Pancreas (tissue), 10 donors: ENCODE measurements at regions not wholly inside any gene's neighbourhood (a gene's known extent, or its start where the extent isn't known, plus 50 kb on each side); places are given as distances from the start of the nearest gene placed in this dataset.

ENCODE experiments used
- ATAC-seq, 4 donors: fragments of 200-7000 bp; cut with Tn5 transposase; one replicate each; pipeline versions ENCODE4 v1.8.0 to v1.9.1; 2020; ENCODE audit warnings: mild to moderate bottlenecking in 4 of 4, moderate library complexity in 4 of 4
- DNase-seq, 6 donors: peaks; one replicate each; pipeline ENCODE4 v3.0.0-alpha.2; 2020
- FAIRE-seq: peaks from 2 replicates; lab custom pipeline; 2012; peaks lifted over from hg19 to GRCh38; lab: Jason Lieb, UNC
- H3K27ac ChIP-seq, 4 donors: fragments of 200-600 bp; sonication (generic); 1 replicate in 3 of 4; 2 replicates in 1 of 4; pipeline versions ENCODE4 v1.5.0 to v1.8.0; 2020
- H3K27me3 ChIP-seq, 4 donors: fragments of 200-600 bp; one replicate each; pipeline ENCODE4 v1.8.0; 2021
- H3K36me3 ChIP-seq, 3 donors: fragments of 200-600 bp; sonication (generic) in 1 of 3; one replicate each; pipeline versions ENCODE4 v1.5.0 to v1.8.0; 2020 to 2021
- H3K4me1 ChIP-seq, 3 donors: fragments of 200-600 bp; one replicate each; pipeline ENCODE4 v1.8.0; 2021
- H3K4me3 ChIP-seq, 4 donors: fragments of 200-600 bp; sonication (generic) in 2 of 4; one replicate each; pipeline versions ENCODE4 v1.5.0 to v1.8.0; 2020 to 2021
- H3K9me3 ChIP-seq, 4 donors: fragments of 200-600 bp; one replicate each; pipeline ENCODE4 v1.8.0; 2021
- WGBS, 2 donors: extraction: QIAGEN DNeasy Blood & Tissue Kit; methylation state at CpG; one replicate each; pipeline ENCODE4 v1.1.7; 2013; 5-methylcytosine and 5-hydroxymethylcytosine counted together
- intact Hi-C, 3 donors: fragments of 100-400 bp; cut with DNase I; formaldehyde crosslinking; loops; one replicate each; pipeline versions ENCODE4 v1.11.1 to v1.14.2; 2022
- TF ChIP-seq, protein P1 (sequence below), 4 donors: fragments of 200-600 bp; sonication (generic) in 3 of 4; IDR thresholded peaks; one replicate each; pipeline versions ENCODE4 v1.5.0 to v1.8.0; 2021; ENCODE audit warnings: antibody characterized with exemption in 4 of 4
- donor health status: healthy with polysubstance abuse.
- donor health status: DM: no; HTN: no; CAD: no; lungs with moderate emphysema.
- donor health status: DM: no; HTN: no; CAD: no.
- donor health status: control.
- donor health status: control.
- donor health status: Bipolar disorder and iron deficiency.
- donor health status: DM: yes; HTN: yes; CAD: no.
- donor health status: DM: no; HTN: no; CAD: no.
- donor health status: DM: no; HTN: no; CAD: no.
- donor health status: DM: yes; HTN: yes; CAD: no.

DNA sequence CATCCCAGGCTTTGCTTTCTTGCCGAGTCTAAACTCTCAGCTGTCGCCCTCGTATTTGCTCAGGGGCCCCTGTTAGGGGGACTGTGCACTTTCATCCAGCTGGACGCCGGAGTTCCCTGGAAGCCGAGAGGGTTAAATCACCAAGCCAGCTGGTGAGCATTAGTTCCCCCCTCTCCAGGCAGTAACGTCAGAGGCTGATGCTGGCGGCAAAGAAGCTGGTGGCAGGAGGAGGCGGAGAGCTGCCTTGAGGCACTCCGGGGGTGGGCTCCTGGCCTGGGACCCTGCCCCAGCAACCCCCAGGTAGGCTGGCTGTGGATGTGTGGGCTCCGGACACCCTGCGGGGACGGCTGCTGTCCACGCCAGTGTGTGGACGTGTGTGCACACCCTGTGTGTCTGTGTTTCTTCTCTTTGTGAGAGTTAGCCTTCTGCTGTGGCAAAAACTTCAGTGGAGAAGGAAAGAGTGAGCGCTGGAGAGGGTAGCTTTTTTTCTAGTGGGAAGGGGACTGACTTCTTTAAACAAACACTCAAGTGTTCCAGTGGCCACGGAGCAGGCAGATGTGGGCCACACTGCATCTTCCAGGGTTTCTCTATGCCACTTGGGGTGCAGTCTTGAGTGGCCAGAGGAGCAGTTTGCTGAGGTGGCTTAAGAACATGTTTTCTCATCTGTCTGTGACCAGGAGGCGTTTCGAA lies 84.7 kb downstream of the GLI2 start:
- Histone ChIP-seq H3K27ac (no peak overlapping the region), H3K27me3 (no peaks in the 10 kb centered on the region), H3K9me3 (no peaks in the 10 kb centered on the region), H3K4me3 (no peak overlapping the region), H3K4me1 (no peaks in the 10 kb centered on the region), H3K36me3 (no peaks in the 10 kb centered on the region)
- DNase-seq = peak in 2 of 6 donors; percentile 34 to 43
- FAIRE-seq = no peak
- intact Hi-C loops = no loop called here
- no peak for ATAC-seq
- TF ChIP-seq, protein P1, sequence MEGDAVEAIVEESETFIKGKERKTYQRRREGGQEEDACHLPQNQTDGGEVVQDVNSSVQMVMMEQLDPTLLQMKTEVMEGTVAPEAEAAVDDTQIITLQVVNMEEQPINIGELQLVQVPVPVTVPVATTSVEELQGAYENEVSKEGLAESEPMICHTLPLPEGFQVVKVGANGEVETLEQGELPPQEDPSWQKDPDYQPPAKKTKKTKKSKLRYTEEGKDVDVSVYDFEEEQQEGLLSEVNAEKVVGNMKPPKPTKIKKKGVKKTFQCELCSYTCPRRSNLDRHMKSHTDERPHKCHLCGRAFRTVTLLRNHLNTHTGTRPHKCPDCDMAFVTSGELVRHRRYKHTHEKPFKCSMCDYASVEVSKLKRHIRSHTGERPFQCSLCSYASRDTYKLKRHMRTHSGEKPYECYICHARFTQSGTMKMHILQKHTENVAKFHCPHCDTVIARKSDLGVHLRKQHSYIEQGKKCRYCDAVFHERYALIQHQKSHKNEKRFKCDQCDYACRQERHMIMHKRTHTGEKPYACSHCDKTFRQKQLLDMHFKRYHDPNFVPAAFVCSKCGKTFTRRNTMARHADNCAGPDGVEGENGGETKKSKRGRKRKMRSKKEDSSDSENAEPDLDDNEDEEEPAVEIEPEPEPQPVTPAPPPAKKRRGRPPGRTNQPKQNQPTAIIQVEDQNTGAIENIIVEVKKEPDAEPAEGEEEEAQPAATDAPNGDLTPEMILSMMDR (IDR thresholded peaks at IDR 0.05) = no peak
- 54% methylated on average over 19 of the region's 19 CpGs for whole genome bisulfite sequencing, 2 donors

DNA sequence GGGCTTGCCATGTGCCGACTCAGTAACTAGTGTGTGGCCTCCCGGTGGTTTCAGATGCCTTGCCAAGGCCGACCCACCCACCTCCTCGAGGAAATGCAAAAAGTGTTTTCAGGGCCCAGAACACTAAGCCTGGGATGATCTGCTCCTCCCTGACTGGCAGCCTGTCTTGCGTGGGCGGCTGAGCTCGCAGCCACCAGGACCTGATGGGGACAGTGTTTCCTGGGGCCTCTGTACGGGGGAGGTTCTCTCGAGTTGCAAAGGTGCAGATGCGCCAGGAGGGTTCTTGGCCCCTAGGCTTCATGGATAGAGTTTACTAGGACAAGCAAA lies 85.2 kb downstream of the GLI2 start:
- no peak for FAIRE-seq
- no peaks in the 10 kb centered on the region for H3K36me3 ChIP-seq
- H3K9me3 ChIP-seq = no peaks in the 10 kb centered on the region
- ATAC-seq = no peak
- H3K4me3 ChIP-seq = no peak overlapping the region
- no peak overlapping the region for H3K27ac ChIP-seq
- WGBS, 2 donors = 66 to 74% methylated on average over 10 of the region's 10 CpGs
- no peaks in the 10 kb centered on the region for H3K27me3 ChIP-seq
- no peaks in the 10 kb centered on the region for H3K4me1 ChIP-seq
- DNase-seq = peak in 1 of 6 donors; percentile 30
- TF ChIP-seq, protein P1 (IDR thresholded peaks at IDR 0.05) = no peak
- intact Hi-C loops = no loop called here

DNA sequence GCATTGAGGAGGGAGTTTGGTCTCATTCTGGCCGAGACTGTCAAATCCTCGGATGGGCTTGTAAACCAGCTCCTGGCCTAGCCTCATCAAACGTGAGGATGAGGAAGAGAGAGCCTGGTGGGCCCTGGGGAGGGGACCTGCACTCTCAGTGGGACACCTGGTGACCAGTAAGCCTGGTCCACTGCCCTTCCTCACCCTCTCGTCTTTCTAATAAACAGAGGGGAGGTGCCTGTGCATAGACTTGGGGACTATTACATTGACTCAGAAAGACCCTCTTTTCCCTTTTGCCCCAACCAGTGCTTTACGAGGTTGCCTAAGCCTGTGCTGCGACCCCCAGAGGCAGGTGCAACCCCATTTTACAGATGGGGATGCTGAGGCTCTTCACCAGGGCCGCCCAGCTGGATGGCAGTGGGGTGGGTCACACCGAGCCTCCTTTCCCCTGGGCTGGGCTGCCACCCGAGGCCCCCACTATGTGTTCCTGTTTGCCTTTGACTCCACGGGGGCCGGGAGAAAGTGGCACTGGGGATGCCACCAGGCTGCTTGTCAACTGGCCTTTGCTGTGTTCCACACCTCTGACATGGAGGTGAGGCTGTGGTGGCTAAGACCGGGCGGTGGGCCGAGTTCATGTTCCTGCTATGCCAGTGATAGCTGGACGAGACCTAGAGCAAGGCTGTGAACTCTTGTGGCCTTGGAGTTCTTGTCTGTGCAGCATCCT lies 85.9 kb downstream of the GLI2 start:
- H3K36me3 ChIP-seq = no peaks in the 10 kb centered on the region
- no peaks in the 10 kb centered on the region for H3K27me3 ChIP-seq
- 73 to 89% methylated on average over 15 of the region's 15 CpGs for WGBS, 2 donors
- no peaks in the 10 kb centered on the region for H3K4me1 ChIP-seq
- no peaks in the 10 kb centered on the region for H3K9me3 ChIP-seq
- no peak overlapping the region for H3K27ac ChIP-seq
- TF ChIP-seq, protein P1 (IDR thresholded peaks at IDR 0.05) = no peak
- no peak for FAIRE-seq
- DNase-seq = no peak
- H3K4me3 ChIP-seq = no peak overlapping the region
- intact Hi-C loops = no loop called here
- ATAC-seq = no peak

DNA sequence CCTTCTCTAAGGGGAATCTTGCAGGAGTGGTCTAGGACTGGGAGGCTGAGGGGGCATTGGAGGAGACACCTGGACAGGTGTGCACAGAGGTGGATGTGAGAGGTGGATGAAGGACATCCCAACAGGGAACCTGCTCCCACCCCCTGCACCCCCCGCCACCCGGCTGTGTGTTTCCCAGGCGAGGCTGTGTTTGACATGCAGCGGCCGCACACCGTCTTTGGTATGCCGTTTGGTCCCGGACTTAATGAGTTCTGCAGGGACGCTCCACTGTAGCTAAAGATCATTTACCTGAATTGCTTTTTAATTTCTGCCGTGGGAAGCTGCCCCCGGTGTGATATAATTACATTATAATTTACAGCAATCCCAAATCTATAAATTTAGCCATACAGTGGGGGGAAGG lies 87.3 kb downstream of the GLI2 start:
- 61 to 67% methylated on average over 11 of the region's 11 CpGs for WGBS, 2 donors
- no peaks in the 10 kb centered on the region for H3K4me1 ChIP-seq
- FAIRE-seq = no peak
- H3K9me3 ChIP-seq = no peaks in the 10 kb centered on the region
- no peak overlapping the region for H3K27ac ChIP-seq
- no peak overlapping the region for H3K4me3 ChIP-seq
- TF ChIP-seq, protein P1 (IDR thresholded peaks at IDR 0.05) = no peak
- intact Hi-C loops = no loop called here
- no peak for DNase-seq
- H3K36me3 ChIP-seq = no peaks in the 10 kb centered on the region
- ATAC-seq = no peak
- no peaks in the 10 kb centered on the region for H3K27me3 ChIP-seq

DNA sequence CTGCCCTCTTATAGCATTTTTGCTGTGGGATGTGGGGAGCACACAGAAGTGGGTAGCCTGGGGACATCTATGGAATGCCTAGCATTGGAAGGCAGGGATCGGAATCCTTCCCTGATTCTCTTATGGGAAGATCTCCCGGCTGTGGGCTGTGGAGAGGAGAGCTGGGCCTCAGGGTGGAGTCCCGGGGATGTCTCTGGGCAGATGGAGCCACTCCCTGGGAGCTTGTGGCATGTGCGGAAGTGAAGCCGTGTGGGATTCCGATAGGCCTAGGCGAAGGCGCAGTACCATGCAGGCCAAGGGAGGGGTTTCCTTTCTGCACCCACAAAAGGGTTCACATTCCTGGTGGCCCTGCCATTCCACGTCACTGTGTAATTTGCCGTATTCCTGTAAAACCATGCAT lies 87.9 kb downstream of the GLI2 start:
- Histone ChIP-seq H3K27ac (no peak overlapping the region), H3K4me3 (no peak overlapping the region), H3K27me3 (no peaks in the 10 kb centered on the region), H3K9me3 (no peaks in the 10 kb centered on the region), H3K36me3 (no peaks in the 10 kb centered on the region), H3K4me1 (no peaks in the 10 kb centered on the region)
- intact Hi-C loops = no loop called here
- WGBS, 2 donors = 92 to 97% methylated on average over 10 of the region's 10 CpGs
- FAIRE-seq = no peak
- no peak for DNase-seq
- no peak for ATAC-seq
- TF ChIP-seq, protein P1 (IDR thresholded peaks at IDR 0.05) = no peak
